ENCODE measurements at regions not wholly inside any gene's neighbourhood (a gene's known extent, or its start where the extent isn't known, plus 50 kb on each side); places are given as distances from the start of the nearest gene placed in this dataset.

GRCh38 chr2:120873958-120874887 lies 138.6 kb downstream of the GLI2 start:
- FAIRE-seq = no peak
- no peak for TF ChIP-seq SPI1 (IDR thresholded peaks at IDR 0.05; ENCODE audit: low read depth, low read length)
- TF ChIP-seq PAX5 (IDR thresholded peaks at IDR 0.05; ENCODE audit: insufficient read depth, low read length, severe bottlenecking) = no peak
- no peak for TF ChIP-seq POU2F2 (IDR thresholded peaks at IDR 0.05; ENCODE audit: low read depth, low read length)
- TF ChIP-seq POLR2A (IDR thresholded peaks at IDR 0.05; ENCODE audit: low read depth, low read length) = no peak
- DNase-seq (ENCODE audit: insufficient read length, low spot score) = no peak

- DNase-seq (ENCODE audit: insufficient read length, low spot score) (no peak), FAIRE-seq (no peak)
- TF ChIP-seq POLR2A (IDR thresholded peaks at IDR 0.05; ENCODE audit: low read depth, low read length) (no peak), PAX5 (IDR thresholded peaks at IDR 0.05; ENCODE audit: insufficient read depth, low read length, severe bottlenecking) (no peak), POU2F2 (IDR thresholded peaks at IDR 0.05; ENCODE audit: low read depth, low read length) (no peak), POLR2AphosphoS5 (IDR thresholded peaks at IDR 0.05; ENCODE audit: low read depth, low read length) (no peak), SPI1 (IDR thresholded peaks at IDR 0.05; ENCODE audit: low read depth, low read length) (no peak), TAF1 (IDR thresholded peaks at IDR 0.05; ENCODE audit: low read depth, low read length) (no peak)
Measured at GRCh38 chr2:120874888-120875275, 139.2 kb downstream of the GLI2 start.

DNA sequence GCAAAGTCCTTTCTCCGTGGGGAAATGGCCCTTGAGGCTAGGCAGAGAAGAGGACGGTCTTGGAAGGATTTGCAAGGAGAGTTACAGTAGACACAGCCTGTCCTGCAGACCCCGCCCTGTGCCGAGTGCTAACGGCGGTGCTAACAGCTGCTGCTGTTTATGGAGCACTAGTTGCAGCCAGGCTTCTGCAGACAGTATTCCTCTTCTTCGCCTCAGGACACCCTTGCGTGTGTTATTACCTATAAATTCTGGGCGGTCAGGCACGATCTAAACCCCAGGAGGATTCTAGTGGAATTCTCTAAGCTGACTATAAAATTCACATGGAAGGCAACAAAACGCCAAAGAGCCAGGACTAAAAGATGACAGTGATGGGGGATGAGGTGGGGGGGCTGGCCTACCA lies 139.8 kb downstream of the GLI2 start:
- no peak for TF ChIP-seq POLR2A (IDR thresholded peaks at IDR 0.05; ENCODE audit: low read depth, low read length)
- no peak for TF ChIP-seq PAX5 (IDR thresholded peaks at IDR 0.05; ENCODE audit: insufficient read depth, low read length, severe bottlenecking)
- TF ChIP-seq TAF1 (IDR thresholded peaks at IDR 0.05; ENCODE audit: low read depth, low read length) = no peak
- TF ChIP-seq SPI1 (IDR thresholded peaks at IDR 0.05; ENCODE audit: low read depth, low read length) = no peak
- TF ChIP-seq POU2F2 (IDR thresholded peaks at IDR 0.05; ENCODE audit: low read depth, low read length) = no peak
- no peak for TF ChIP-seq POLR2AphosphoS5 (IDR thresholded peaks at IDR 0.05; ENCODE audit: low read depth, low read length)
- no peak for FAIRE-seq
- DNase-seq (ENCODE audit: insufficient read length, low spot score) = no peak

DNA sequence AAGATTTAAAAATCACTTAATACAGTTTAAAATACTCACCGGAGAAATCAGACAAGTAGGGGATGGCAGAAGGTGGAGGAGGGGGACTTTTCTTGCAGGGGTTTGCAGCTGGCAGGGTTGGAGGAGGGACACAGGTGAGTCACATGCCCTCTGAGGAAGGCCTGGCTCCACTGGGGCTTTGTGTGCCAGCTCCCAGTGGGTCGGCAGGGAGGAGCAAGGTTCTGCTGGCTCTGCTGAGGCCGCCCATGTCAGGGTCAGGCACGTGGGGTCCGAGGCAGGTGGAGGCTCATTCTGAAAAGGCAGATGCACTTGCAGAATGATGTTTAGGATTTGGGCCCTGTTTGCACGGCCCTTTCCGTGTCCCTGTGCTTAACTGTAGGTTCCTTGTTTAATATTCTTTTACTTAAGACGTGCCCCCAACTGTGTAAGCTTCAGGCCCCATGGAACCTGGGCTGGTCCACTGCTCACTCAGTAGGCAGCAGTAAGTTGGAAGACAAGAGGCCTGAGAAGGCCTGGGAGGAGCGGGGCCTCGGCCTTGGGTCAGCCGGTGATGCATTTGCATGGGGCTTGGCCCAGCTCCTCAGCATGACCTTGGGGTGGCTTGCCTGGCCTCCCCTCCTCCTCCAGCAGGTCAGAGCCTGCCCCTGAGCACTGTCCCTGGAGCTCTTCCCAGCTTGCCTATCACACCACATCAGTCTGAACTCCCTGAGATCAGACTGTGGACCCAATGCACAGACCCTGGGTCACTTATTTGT lies 141.0 kb downstream of the GLI2 start:
- no peak for FAIRE-seq
- TF ChIP-seq PAX5 (IDR thresholded peaks at IDR 0.05; ENCODE audit: insufficient read depth, low read length, severe bottlenecking) (no peak), SPI1 (IDR thresholded peaks at IDR 0.05; ENCODE audit: low read depth, low read length) (no peak), POLR2AphosphoS5 (IDR thresholded peaks at IDR 0.05; ENCODE audit: low read depth, low read length) (no peak), POLR2A (IDR thresholded peaks at IDR 0.05; ENCODE audit: low read depth, low read length) (no peak), TAF1 (IDR thresholded peaks at IDR 0.05; ENCODE audit: low read depth, low read length) (no peak), POU2F2 (IDR thresholded peaks at IDR 0.05; ENCODE audit: low read depth, low read length) (no peak)
- no peak for DNase-seq (ENCODE audit: insufficient read length, low spot score)

GRCh38 chr2:120877409-120877808 lies 141.7 kb downstream of the GLI2 start:
- TF ChIP-seq POU2F2 (IDR thresholded peaks at IDR 0.05; ENCODE audit: low read depth, low read length) (no peak), PAX5 (IDR thresholded peaks at IDR 0.05; ENCODE audit: insufficient read depth, low read length, severe bottlenecking) (no peak), SPI1 (IDR thresholded peaks at IDR 0.05; ENCODE audit: low read depth, low read length) (no peak), POLR2AphosphoS5 (IDR thresholded peaks at IDR 0.05; ENCODE audit: low read depth, low read length) (no peak), TAF1 (IDR thresholded peaks at IDR 0.05; ENCODE audit: low read depth, low read length) (no peak), POLR2A (IDR thresholded peaks at IDR 0.05; ENCODE audit: low read depth, low read length) (no peak)
- DNase-seq (ENCODE audit: insufficient read length, low spot score) = no peak
- FAIRE-seq = no peak

DNA sequence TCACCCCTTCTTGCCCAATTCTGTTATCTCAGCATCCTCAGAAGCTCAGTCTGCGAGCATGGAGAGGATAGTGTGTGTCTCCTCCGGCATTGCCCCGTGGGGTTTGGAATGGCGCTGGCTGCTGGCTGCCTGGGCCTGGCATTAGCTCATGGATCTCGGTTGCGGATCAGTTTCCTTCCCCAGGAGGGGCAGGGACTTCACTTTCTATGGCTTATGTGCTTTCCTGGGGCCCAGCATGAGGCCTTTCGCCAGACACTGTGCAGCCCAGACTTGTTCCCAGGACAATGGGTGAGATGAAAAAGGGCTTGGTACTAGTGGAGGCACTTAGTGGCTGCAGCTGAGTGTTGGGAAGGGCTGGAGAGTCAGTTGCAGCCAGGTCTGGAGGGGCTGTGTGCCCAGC lies 143.3 kb downstream of the GLI2 start:
- no peak for FAIRE-seq
- no peak for TF ChIP-seq PAX5 (IDR thresholded peaks at IDR 0.05; ENCODE audit: insufficient read depth, low read length, severe bottlenecking)
- TF ChIP-seq POLR2A (IDR thresholded peaks at IDR 0.05; ENCODE audit: low read depth, low read length) = no peak
- no peak for TF ChIP-seq POU2F2 (IDR thresholded peaks at IDR 0.05; ENCODE audit: low read depth, low read length)
- no peak for DNase-seq (ENCODE audit: insufficient read length, low spot score)

GRCh38 chr2:120879431-120880295 lies 144.0 kb downstream of the GLI2 start:
- no peak for TF ChIP-seq PAX5 (IDR thresholded peaks at IDR 0.05; ENCODE audit: insufficient read depth, low read length, severe bottlenecking)
- TF ChIP-seq POU2F2 (IDR thresholded peaks at IDR 0.05; ENCODE audit: low read depth, low read length) = no peak
- TF ChIP-seq POLR2AphosphoS5 (IDR thresholded peaks at IDR 0.05; ENCODE audit: low read depth, low read length) = no peak
- TF ChIP-seq TAF1 (IDR thresholded peaks at IDR 0.05; ENCODE audit: low read depth, low read length) = no peak
- no peak for TF ChIP-seq POLR2A (IDR thresholded peaks at IDR 0.05; ENCODE audit: low read depth, low read length)
- no peak for TF ChIP-seq SPI1 (IDR thresholded peaks at IDR 0.05; ENCODE audit: low read depth, low read length)
- FAIRE-seq (no peak), DNase-seq (ENCODE audit: insufficient read length, low spot score) (no peak)

- TF ChIP-seq SPI1 (IDR thresholded peaks at IDR 0.05; ENCODE audit: low read depth, low read length) (no peak), POU2F2 (IDR thresholded peaks at IDR 0.05; ENCODE audit: low read depth, low read length) (no peak), TAF1 (IDR thresholded peaks at IDR 0.05; ENCODE audit: low read depth, low read length) (no peak), POLR2A (IDR thresholded peaks at IDR 0.05; ENCODE audit: low read depth, low read length) (no peak), POLR2AphosphoS5 (IDR thresholded peaks at IDR 0.05; ENCODE audit: low read depth, low read length) (no peak), PAX5 (IDR thresholded peaks at IDR 0.05; ENCODE audit: insufficient read depth, low read length, severe bottlenecking) (no peak)
- FAIRE-seq (no peak), DNase-seq (ENCODE audit: insufficient read length, low spot score) (no peak)
Measured at GRCh38 chr2:120880381-120880780, 144.7 kb downstream of the GLI2 start.
